Sigmoid colon (tissue), 4 donors: ENCODE measurements at regions not wholly inside any gene's neighbourhood (a gene's known extent, or its start where the extent isn't known, plus 50 kb on each side); places are given as distances from the start of the nearest gene placed in this dataset.

Source experiments
- EP300 ChIP-seq, 4 donors: sonication (generic); formaldehyde crosslinking; IDR thresholded peaks; one replicate each; pipeline ENCODE4 v1.6.1; 2017; ENCODE audit warnings: antibody characterized with exemption in 4 of 4
- TF ChIP-seq, protein P1 (sequence below), 4 experiments: fragments of 450-650 bp in 3 of 4; fragments of 200-600 bp in 1 of 4; IDR thresholded peaks; one replicate each; pipeline ENCODE4 v1.5.1; 2016 to 2019; ENCODE audit warnings: antibody characterized with exemption in 4 of 4, mild to moderate bottlenecking in 3 of 4, moderate library complexity in 2 of 4

DNA sequence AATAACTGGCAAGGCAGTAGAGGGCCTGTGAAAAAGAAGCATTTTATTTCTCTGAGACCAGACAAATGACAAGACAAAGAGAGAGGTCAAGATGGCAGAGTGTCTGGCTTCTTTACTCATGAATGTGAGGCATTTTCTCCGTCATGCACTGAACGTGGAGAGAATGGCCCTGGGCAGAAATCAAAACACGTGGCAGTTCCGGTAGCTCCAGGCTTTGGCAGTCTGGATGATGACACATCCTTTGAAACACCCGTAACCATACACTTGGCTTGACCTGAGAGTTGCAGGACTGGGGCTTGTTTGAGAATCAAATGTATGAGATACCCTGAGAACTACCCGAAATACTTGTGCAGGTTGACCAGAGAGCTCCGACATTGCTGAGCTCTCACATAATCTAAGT is 537.6 kb downstream of the ACTR3B start:
- TF ChIP-seq, protein P1, sequence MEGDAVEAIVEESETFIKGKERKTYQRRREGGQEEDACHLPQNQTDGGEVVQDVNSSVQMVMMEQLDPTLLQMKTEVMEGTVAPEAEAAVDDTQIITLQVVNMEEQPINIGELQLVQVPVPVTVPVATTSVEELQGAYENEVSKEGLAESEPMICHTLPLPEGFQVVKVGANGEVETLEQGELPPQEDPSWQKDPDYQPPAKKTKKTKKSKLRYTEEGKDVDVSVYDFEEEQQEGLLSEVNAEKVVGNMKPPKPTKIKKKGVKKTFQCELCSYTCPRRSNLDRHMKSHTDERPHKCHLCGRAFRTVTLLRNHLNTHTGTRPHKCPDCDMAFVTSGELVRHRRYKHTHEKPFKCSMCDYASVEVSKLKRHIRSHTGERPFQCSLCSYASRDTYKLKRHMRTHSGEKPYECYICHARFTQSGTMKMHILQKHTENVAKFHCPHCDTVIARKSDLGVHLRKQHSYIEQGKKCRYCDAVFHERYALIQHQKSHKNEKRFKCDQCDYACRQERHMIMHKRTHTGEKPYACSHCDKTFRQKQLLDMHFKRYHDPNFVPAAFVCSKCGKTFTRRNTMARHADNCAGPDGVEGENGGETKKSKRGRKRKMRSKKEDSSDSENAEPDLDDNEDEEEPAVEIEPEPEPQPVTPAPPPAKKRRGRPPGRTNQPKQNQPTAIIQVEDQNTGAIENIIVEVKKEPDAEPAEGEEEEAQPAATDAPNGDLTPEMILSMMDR (IDR thresholded peaks at IDR 0.05), result no peak
- no peak for TF ChIP-seq EP300 (IDR thresholded peaks at IDR 0.05)
